ENCODE measurements at regions not wholly inside any gene's neighbourhood (a gene's known extent, or its start where the extent isn't known, plus 50 kb on each side); places are given as distances from the start of the nearest gene placed in this dataset.

DNA sequence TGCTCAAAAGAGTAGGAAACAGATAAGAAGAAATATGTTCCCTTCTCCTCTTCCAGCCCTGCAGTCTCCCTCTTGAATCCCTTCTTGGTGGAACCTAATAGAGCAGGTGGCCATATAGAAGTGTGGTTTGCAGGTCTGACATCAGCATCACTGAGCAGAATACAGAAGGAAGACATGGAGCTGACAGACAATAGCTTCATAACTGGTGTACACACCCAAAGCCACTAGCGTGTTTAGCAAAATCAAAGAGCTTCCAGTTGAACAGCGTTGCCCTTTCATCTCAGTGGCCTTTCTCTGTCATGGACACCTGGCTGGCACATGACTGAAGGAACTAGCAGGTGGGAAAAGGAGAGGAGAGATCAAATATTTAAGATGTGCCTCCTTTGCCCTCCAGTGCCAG lies 245.5 kb downstream of the BAMBI start:
- Histone ChIP-seq H3K4me1 (ENCODE audit: low read length) (no peaks in the 10 kb centered on the region), H3K9me2 (replicated peaks; ENCODE audit: insufficient read depth, low read length) (no peaks in the 10 kb centered on the region), H3K9ac (ENCODE audit: low read length) (no peak overlapping the region), H2AFZ (ENCODE audit: low read length) (no peak overlapping the region), H3K4me3 (ENCODE audit: low read length) (no peak overlapping the region), H3K4me2 (ENCODE audit: low read depth, low read length) (no peak overlapping the region), H3K9me3 (replicated peaks; ENCODE audit: insufficient read depth, low read length) (no peaks in the 10 kb centered on the region), H3K79me2 (ENCODE audit: low read length) (no peaks in the 10 kb centered on the region), H4K20me1 (ENCODE audit: insufficient read depth, low read length) (no peaks in the 10 kb centered on the region), H3K27ac (ENCODE audit: low read length) (no peak overlapping the region), H3K36me3 (replicated peaks; ENCODE audit: insufficient read depth, low read length) (no peaks in the 10 kb centered on the region; the same call in 1 of the 2 replicates), H3F3A (ENCODE audit: insufficient read depth, low read length) (no peaks in the 10 kb centered on the region), H3K27me3 (replicated peaks; ENCODE audit: insufficient read depth, low read length) (no peaks in the 10 kb centered on the region)
- DNase-seq, result no peak
- TF ChIP-seq EZH2phosphoT487 (IDR thresholded peaks at IDR 0.05; ENCODE audit: low read length), result no peak
- TF ChIP-seq EZH2 (optimal IDR thresholded peaks at IDR 0.05; ENCODE audit: low read depth, low read length), result no peak
- TF ChIP-seq, protein P1, sequence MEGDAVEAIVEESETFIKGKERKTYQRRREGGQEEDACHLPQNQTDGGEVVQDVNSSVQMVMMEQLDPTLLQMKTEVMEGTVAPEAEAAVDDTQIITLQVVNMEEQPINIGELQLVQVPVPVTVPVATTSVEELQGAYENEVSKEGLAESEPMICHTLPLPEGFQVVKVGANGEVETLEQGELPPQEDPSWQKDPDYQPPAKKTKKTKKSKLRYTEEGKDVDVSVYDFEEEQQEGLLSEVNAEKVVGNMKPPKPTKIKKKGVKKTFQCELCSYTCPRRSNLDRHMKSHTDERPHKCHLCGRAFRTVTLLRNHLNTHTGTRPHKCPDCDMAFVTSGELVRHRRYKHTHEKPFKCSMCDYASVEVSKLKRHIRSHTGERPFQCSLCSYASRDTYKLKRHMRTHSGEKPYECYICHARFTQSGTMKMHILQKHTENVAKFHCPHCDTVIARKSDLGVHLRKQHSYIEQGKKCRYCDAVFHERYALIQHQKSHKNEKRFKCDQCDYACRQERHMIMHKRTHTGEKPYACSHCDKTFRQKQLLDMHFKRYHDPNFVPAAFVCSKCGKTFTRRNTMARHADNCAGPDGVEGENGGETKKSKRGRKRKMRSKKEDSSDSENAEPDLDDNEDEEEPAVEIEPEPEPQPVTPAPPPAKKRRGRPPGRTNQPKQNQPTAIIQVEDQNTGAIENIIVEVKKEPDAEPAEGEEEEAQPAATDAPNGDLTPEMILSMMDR (IDR thresholded peaks at IDR 0.05; ENCODE audit: low read length), result no peak

DNA sequence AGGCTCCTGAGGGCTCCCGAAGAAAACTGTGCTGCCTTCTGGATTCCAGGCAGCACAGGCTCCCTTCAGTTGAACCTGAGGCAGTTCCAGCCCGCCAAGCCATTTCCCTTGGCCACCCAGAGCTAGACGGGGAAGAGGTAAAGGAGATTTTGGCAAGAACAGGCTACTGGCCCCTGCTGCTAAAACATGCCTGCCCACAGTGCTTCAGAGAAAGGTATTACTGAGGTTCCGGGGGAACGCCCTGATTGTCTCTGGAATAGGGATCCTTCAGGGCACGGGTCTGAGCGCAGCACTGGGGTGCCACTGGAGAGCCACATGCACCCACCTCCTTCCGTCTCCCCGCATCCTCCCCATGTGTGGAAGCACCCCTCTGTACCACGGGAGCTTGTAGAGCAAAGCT lies 247.4 kb downstream of the BAMBI start:
- H3K27me3 ChIP-seq (replicated peaks; ENCODE audit: insufficient read depth, low read length), result no peaks in the 10 kb centered on the region
- no peak overlapping the region for H3K4me2 ChIP-seq (ENCODE audit: low read depth, low read length)
- H3K9me2 ChIP-seq (replicated peaks; ENCODE audit: insufficient read depth, low read length), result no peaks in the 10 kb centered on the region

DNA sequence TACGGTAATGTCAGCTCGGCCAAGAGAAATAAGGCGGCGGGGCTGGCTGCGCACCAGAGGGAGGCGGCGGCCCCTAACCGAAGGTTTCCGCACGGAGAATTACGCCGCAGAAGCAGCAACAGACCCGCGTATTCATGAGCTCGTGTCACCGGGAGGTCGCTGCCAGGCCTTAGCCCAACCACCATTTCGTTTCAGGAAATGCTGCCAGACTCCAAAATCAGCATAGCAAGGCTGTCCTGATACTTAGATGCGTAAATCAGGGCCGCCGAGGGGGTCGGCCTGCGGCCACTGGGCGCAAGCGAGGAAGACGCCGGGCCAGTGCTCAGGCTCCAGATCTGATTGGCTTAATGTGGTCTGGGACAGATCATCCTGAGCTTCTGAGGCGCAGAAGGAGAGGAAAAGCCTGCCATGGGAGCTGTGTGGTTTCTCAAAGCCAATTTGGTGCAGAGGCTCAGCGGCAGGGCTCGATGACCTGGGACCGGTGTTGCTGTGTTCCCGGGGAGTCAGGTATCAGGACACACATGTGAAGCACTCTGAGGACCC lies 247.9 kb downstream of the BAMBI start:
- Histone ChIP-seq H3K36me3 (replicated peaks; ENCODE audit: insufficient read depth, low read length) (no peaks in the 10 kb centered on the region), H3K79me2 (ENCODE audit: low read length) (no peaks in the 10 kb centered on the region), H3K4me2 (ENCODE audit: low read depth, low read length) (no peak overlapping the region), H3K9ac (ENCODE audit: low read length) (no peak overlapping the region), H3K4me3 (ENCODE audit: low read length) (no peak overlapping the region), H3F3A (ENCODE audit: insufficient read depth, low read length) (no peaks in the 10 kb centered on the region), H3K27me3 (replicated peaks; ENCODE audit: insufficient read depth, low read length) (no peaks in the 10 kb centered on the region), H3K9me3 (replicated peaks; ENCODE audit: insufficient read depth, low read length) (no peaks in the 10 kb centered on the region), H3K9me2 (replicated peaks; ENCODE audit: insufficient read depth, low read length) (no peaks in the 10 kb centered on the region), H3K27ac (ENCODE audit: low read length) (no peak overlapping the region), H4K20me1 (ENCODE audit: insufficient read depth, low read length) (no peaks in the 10 kb centered on the region), H2AFZ (ENCODE audit: low read length) (no peak overlapping the region), H3K4me1 (ENCODE audit: low read length) (no peaks in the 10 kb centered on the region)
- TF ChIP-seq, protein P1 (IDR thresholded peaks at IDR 0.05; ENCODE audit: low read length), result no peak
- TF ChIP-seq EZH2phosphoT487 (IDR thresholded peaks at IDR 0.05; ENCODE audit: low read length), result no peak
- TF ChIP-seq EZH2 (optimal IDR thresholded peaks at IDR 0.05; ENCODE audit: low read depth, low read length), result no peak
- no peak for DNase-seq

More for the DNA sequence above, 247.4 kb downstream of the BAMBI start:
- Histone ChIP-seq H3K9me3 (replicated peaks; ENCODE audit: insufficient read depth, low read length) (no peaks in the 10 kb centered on the region), H4K20me1 (ENCODE audit: insufficient read depth, low read length) (no peaks in the 10 kb centered on the region), H3K4me1 (ENCODE audit: low read length) (no peaks in the 10 kb centered on the region), H3K27ac (ENCODE audit: low read length) (no peak overlapping the region), H3K9ac (ENCODE audit: low read length) (no peak overlapping the region), H2AFZ (ENCODE audit: low read length) (no peak overlapping the region), H3F3A (ENCODE audit: insufficient read depth, low read length) (no peaks in the 10 kb centered on the region), H3K79me2 (ENCODE audit: low read length) (no peaks in the 10 kb centered on the region), H3K4me3 (ENCODE audit: low read length) (no peak overlapping the region), H3K36me3 (replicated peaks; ENCODE audit: insufficient read depth, low read length) (no peaks in the 10 kb centered on the region)
- TF ChIP-seq, protein P1 (IDR thresholded peaks at IDR 0.05; ENCODE audit: low read length), result no peak
- DNase-seq, result no peak
